K562 (cell line): ENCODE measurements at regions not wholly inside any gene's neighbourhood (a gene's known extent, or its start where the extent isn't known, plus 50 kb on each side); places are given as distances from the start of the nearest gene placed in this dataset.

Experiments
- ATAC-seq: fragments of 200-7000 bp; cut with Tn5 transposase; 3 replicates; pipeline ENCODE4 v1.9.1; 2020; ENCODE audit warnings: moderate library complexity
- BruUV-seq: library from RNA; stranded (reverse); fragments of 400-500 nt; replicated peaks from 2 replicates; lab custom pipeline; 2021; lab: Mats Ljungman, UMichigan
- CTCF ChIA-PET: fragments of 300-600 bp; formaldehyde crosslinking; extraction: SDS; loops from one replicate; lab custom pipeline; 2021; ENCODE audit warnings: low intra/inter-chr PET ratio; lab: Yijun Ruan, JAX
- POLR2A ChIA-PET: fragments of 300-600, 350-650 bp; sonication (Branson Sonifier 250); formaldehyde crosslinking; extraction: SDS; loops from one replicate; lab custom pipeline; 2021; ENCODE audit warnings: antibody characterized with exemption, inconsistent platforms; lab: Yijun Ruan, JAX
- DNase-seq, 4 experiments: peaks; one replicate each; pipeline versions ENCODE4 v3.0.0 to v3.0.0-alpha.2; 2011 to 2018; ENCODE audit warnings: low spot score in 3 of 4, mixed read lengths in 3 of 4; ENCODE audit errors: extremely low read depth in 1 of 4
- FAIRE-seq: peaks from 2 replicates; lab custom pipeline; 2011; peaks lifted over from hg19 to GRCh38; lab: Jason Lieb, UNC
- H2AFZ ChIP-seq: 2 replicates; pipeline ENCODE4 v1.6.0; 2011; ENCODE audit warnings: low read depth, low read length, control low read depth, inconsistent platforms
- H3K27ac ChIP-seq: fragments of 200-600 bp; 3 replicates; pipeline ENCODE4 v1.8.0; 2011; ENCODE audit warnings: low read depth, mild to moderate bottlenecking, control low read depth, inconsistent platforms, low read length, moderate library complexity, mixed read lengths; ENCODE audit errors: extremely low read depth
- H3K27me3 ChIP-seq, 2 experiments: fragments of 300-600 bp in 1 of 2; 2 replicates in 1 of 2; 3 replicates in 1 of 2; pipeline versions ENCODE4 v1.6.0 to v1.8.0; 2011; ENCODE audit warnings: inconsistent platforms in 2 of 2, low read length in 2 of 2, mild to moderate bottlenecking in 1 of 2, mixed read lengths in 1 of 2, moderate library complexity in 1 of 2; ENCODE audit not compliant: control insufficient read depth in 2 of 2, insufficient read depth in 2 of 2
- H3K36me3 ChIP-seq: fragments of 300-600 bp; 3 replicates; pipeline ENCODE4 v1.8.0; 2011; ENCODE audit warnings: mild to moderate bottlenecking, low read length, inconsistent platforms; ENCODE audit not compliant: control insufficient read depth, insufficient read depth
- H3K4me1 ChIP-seq, 2 experiments: fragments of 200-600 bp in 1 of 2; replicated peaks in 1 of 2; 2 replicates in 1 of 2; 3 replicates in 1 of 2; pipeline versions ENCODE4 v1.5.1 to v1.8.0; 2011; ENCODE audit warnings: inconsistent platforms in 2 of 2, low read length in 2 of 2, mild to moderate bottlenecking in 1 of 2, mixed read lengths in 1 of 2, moderate library complexity in 1 of 2; ENCODE audit not compliant: control insufficient read depth in 2 of 2, insufficient read depth in 2 of 2
- H3K4me2 ChIP-seq: 2 replicates; pipeline ENCODE4 v1.6.1; 2011; ENCODE audit warnings: low read length, control low read depth, inconsistent platforms, mixed read lengths; ENCODE audit not compliant: insufficient read depth
- H3K4me3 ChIP-seq: fragments of 200-600 bp; sonication (generic), shearing (Covaris generic); 2 replicates; pipeline ENCODE4 v1.5.1; 2016; ENCODE audit warnings: control low read depth, inconsistent platforms
- H3K79me2 ChIP-seq: fragments of 200-600 bp; 3 replicates; pipeline ENCODE4 v1.8.0; 2011; ENCODE audit warnings: low read length, inconsistent platforms; ENCODE audit not compliant: control insufficient read depth, insufficient read depth
- H3K9ac ChIP-seq, 2 experiments: 2 replicates each; pipeline versions ENCODE4 v1.6.0 to v1.6.1; 2011; ENCODE audit warnings: low read depth in 2 of 2, low read length in 2 of 2, control low read depth in 1 of 2, inconsistent platforms in 1 of 2, mild to moderate bottlenecking in 1 of 2, mixed read lengths in 1 of 2; ENCODE audit not compliant: insufficient read depth in 1 of 2
- H3K9me1 ChIP-seq: one replicate; pipeline ENCODE4 v1.6.0; 2011; ENCODE audit warnings: inconsistent platforms, mild to moderate bottlenecking, low read length, moderate library complexity; ENCODE audit not compliant: control insufficient read depth, insufficient read depth
- H3K9me3 ChIP-seq: replicated peaks from 2 replicates; pipeline ENCODE4 v1.5.1; 2011; ENCODE audit warnings: low read depth, low read length, inconsistent platforms; ENCODE audit not compliant: control insufficient read depth, insufficient read depth
- H4K20me1 ChIP-seq: replicated peaks from 2 replicates; pipeline ENCODE4 v1.6.1; 2011; ENCODE audit warnings: low read length, inconsistent platforms, mixed read lengths; ENCODE audit not compliant: control insufficient read depth, insufficient read depth
- ARID3B ChIP-seq: fragments of 250-450 bp; sonication (Bioruptor Pico); IDR thresholded peaks from 2 replicates; pipeline ENCODE4 v1.4.0; 2020; ENCODE audit warnings: borderline replicate concordance
- BRF1 ChIP-seq: IDR thresholded peaks from 3 replicates; pipeline ENCODE4 v1.6.1; 2011; ENCODE audit warnings: borderline replicate concordance, mild to moderate bottlenecking; ENCODE audit not compliant: insufficient read length; ENCODE audit errors: extremely low read depth
- HDAC8 ChIP-seq: fragments of 450-650 bp; IDR thresholded peaks from 2 replicates; pipeline ENCODE4 v1.6.1; 2016; ENCODE audit warnings: mild to moderate bottlenecking, missing genetic modification characterization, moderate library complexity, missing compliant biosample characterization
- IRF2 ChIP-seq: sonication (generic); formaldehyde crosslinking; IDR thresholded peaks from 2 replicates; pipeline ENCODE4 v1.8.1; 2022; ENCODE audit warnings: mild to moderate bottlenecking, missing genetic modification reagents
- NELFE ChIP-seq: IDR thresholded peaks from 2 replicates; pipeline ENCODE4 v1.6.1; 2011; ENCODE audit warnings: mild to moderate bottlenecking; ENCODE audit not compliant: insufficient read depth, insufficient read length
- RBM34 ChIP-seq: fragments of 200-400 bp; formaldehyde crosslinking; IDR thresholded peaks from 2 replicates; pipeline ENCODE4 v1.6.1; 2018; ENCODE audit warnings: low read length, borderline replicate concordance; ENCODE audit not compliant: insufficient read depth
- RBM39 ChIP-seq: fragments of 200-400 bp; formaldehyde crosslinking; optimal IDR thresholded peaks from 2 replicates; pipeline ENCODE3; 2018; ENCODE audit warnings: low read depth, low read length
- SIX5 ChIP-seq, 2 experiments: IDR thresholded peaks; 2 replicates each; pipeline ENCODE4 v1.6.1; 2011; ENCODE audit warnings: low read length in 2 of 2, borderline replicate concordance in 1 of 2, low read depth in 1 of 2, mild to moderate bottlenecking in 1 of 2, moderate library complexity in 1 of 2; ENCODE audit not compliant: insufficient read depth in 1 of 2
- SP1 ChIP-seq: sonication (generic); formaldehyde crosslinking; IDR thresholded peaks from 2 replicates; pipeline ENCODE4 v1.8.1; 2022; ENCODE audit warnings: mild to moderate bottlenecking, missing genetic modification reagents
- SRSF3 ChIP-seq: fragments of 200-400 bp; formaldehyde crosslinking; IDR thresholded peaks from 2 replicates; pipeline ENCODE4 v1.6.1; 2016; ENCODE audit warnings: mild to moderate bottlenecking, low read length, moderate library complexity; ENCODE audit not compliant: insufficient read depth
- XRCC3 ChIP-seq: fragments of 450-650 bp; IDR thresholded peaks from 2 replicates; pipeline ENCODE4 v1.6.1; 2017; ENCODE audit warnings: mild to moderate bottlenecking, moderate library complexity
- ZNF79 ChIP-seq: fragments of 250-450 bp; sonication (Bioruptor Pico); IDR thresholded peaks from 2 replicates; pipeline ENCODE4 v1.4.0; 2020; ENCODE audit warnings: low read depth, mild to moderate bottlenecking, moderate library complexity
- WGBS: fragments of 100-300 bp; shearing (Covaris generic); methylation state at CpG from one replicate; pipeline ENCODE4 v1.1.6; 2016; ENCODE audit warnings: low coverage, mixed read lengths; ENCODE audit not compliant: insufficient coverage; ENCODE audit errors: missing lambda C conversion rate; 5-methylcytosine and 5-hydroxymethylcytosine counted together
- in situ Hi-C: fragments of 300-500 bp; cut with MboI; formaldehyde crosslinking; loops from 4 replicates; pipeline ENCODE4 v1.15.0; 2018; ENCODE audit warnings: inconsistent platforms, mixed read lengths
- intact Hi-C: fragments of 100-400 bp; cut with micrococcal nuclease; formaldehyde crosslinking; loops from 2 replicates; pipeline ENCODE4 v1.14.2; 2022

DNA sequence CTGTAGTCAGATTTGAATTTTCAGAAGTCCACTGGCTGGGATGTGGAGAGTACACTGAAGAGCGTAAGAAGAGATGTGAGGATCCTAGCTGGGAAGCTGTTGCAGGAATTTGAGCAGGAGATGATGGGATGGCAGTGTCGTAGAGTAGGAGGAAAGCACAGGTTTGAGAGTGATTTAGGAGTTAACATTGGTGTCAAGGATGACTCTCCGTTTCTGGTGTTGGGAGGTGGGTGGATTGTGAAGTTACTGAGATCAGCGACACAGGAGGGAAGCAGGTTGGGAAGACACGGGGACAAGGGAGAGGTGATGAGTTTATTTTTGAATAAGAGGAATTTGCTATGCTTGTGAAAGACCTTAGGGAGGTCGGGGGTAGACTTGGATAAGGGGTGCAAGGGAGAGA, 434.2 kb upstream of the TPM1 start:
- Histone ChIP-seq H3K9me1 (peaks cover 2% of the 10 kb centered on the region), H3K4me1 (no peaks in the 10 kb centered on the region), H3K4me2 (no peak overlapping the region), H3K27me3 (peaks cover 0 to 16% of the 10 kb centered on the region in 2 experiments; a peak in 3 of 5 replicates), H3K27ac (no peak overlapping the region), H2AFZ (no peak overlapping the region), H3K79me2 (no peaks in the 10 kb centered on the region), H3K36me3 (no peaks in the 10 kb centered on the region), H3K9ac (no peak overlapping the region), H4K20me1 (no peaks in the 10 kb centered on the region; the same call in 1 of the 2 replicates), H3K4me3 (no peak overlapping the region), H3K9me3 (no peaks in the 10 kb centered on the region)
- POLR2A ChIA-PET = no interaction called here
- WGBS = 0% methylated on average over 6 of the region's 6 CpGs
- FAIRE-seq = no peak
- BruUV-seq = no TSS peak
- DNase-seq = no peak
- in situ Hi-C loops = no loop called here
- intact Hi-C loops = no loop called here
- CTCF ChIA-PET = no interaction called here
- ATAC-seq = no peak
- TF ChIP-seq XRCC3 (no peak), RBM39 (no peak), SIX5 (IDR thresholded peaks at IDR 0.05; ENCODE audit: borderline replicate concordance in 1 of 2, insufficient read depth in 1 of 2, low read depth in 1 of 2, low read length in 2 of 2) (no peak), IRF2 (no peak), ZNF79 (no peak), SP1 (CRISPR knock-in tag) (no peak), BRF1 (no peak), NELFE (no peak), ARID3B (CRISPR knock-in tag) (no peak), HDAC8 (tag) (no peak), RBM34 (no peak), SRSF3 (no peak)
